AG20443 (cell line): ENCODE measurements at regions not wholly inside any gene's neighbourhood (a gene's known extent, or its start where the extent isn't known, plus 50 kb on each side); places are given as distances from the start of the nearest gene placed in this dataset.
"Not testable (repeated sequence)": the region's sequence is repeated elsewhere in the genome, so short reads cannot be mapped to it uniquely, and the experiment has no call there.

Experiments used
- DNase-seq: peaks from one replicate; pipeline ENCODE4 v3.0.0; 2012; ENCODE audit warnings: low spot score, mixed read lengths

DNA sequence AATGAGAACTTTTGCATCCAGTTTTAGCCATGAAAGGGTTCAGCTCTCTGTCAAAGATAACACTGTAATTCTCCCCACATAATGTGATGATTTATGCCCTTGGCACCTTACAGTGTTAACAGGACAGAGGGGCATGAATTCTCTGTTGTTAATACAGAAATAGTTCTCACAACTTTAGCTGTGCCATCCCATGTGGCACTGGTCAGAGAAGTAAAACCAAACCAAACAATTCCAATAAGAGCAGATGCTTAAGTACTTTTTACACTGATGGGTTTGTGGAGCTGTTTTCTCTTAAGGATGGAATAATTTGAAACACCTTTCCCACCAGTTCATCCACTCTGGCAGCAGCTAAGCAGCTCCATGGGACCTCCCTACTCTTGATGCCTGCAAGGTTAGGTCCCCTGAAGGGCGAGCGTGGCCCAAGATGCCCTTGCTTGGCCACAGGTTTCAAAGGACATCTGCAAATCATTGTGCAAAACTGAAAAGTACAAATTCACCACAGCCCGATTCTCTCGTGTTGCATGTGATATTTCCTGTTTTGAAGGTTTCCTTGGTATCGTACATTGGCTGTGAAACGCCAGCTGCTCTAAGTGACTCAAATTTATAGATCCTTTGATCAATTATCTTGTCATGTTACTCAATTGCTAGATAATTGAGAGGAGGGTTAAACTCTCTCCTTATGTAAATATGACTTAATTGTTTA is 82.5 kb upstream of the CREB5 start:
- DNase-seq: no peak

- no peak for DNase-seq
Observed at GRCh38 chr7:28330384-28331070, 81.8 kb upstream of the CREB5 start.

DNA sequence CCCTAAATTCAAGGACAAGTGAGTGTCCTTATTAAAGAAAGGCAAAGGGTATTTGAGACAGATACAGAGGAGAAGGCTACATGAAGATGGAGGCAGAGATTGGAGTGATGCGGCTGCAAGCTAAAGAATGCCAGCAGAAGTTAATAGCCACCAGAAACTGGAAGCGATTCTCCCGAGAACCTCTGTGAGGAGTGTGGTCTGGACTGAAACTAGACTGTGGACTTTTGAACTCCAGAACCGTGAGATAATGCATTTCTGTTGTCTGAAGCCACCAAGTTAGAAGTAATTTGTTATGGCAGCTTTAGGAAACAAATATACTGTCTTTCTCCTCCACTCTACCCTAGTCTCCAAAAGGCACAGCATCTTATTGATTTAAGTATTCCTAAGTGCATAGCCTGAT is 80.3 kb upstream of the CREB5 start:
- DNase-seq: no peak

DNA sequence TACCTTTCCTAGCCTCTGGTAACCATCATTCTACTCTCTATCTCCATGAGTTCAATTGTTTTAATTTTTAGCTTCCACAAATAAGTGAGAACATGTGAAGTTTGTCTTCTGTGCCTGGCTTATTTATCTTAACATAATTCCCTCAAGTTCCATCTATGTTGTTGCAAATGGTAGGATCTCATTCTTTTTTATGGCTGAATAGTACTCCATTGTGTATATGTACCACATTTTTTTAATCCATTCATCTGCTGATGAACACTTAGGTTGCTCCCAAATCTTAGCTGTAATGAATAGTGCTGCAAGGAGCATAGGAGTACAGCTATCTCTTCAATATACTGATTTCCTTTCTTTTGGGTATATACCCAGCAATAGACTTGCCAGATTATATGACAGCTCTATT is 78.8 kb upstream of the CREB5 start:
- not testable (repeated sequence) for DNase-seq

- no peak for DNase-seq
Observed at GRCh38 chr7:28336806-28337205, 75.5 kb upstream of the CREB5 start.

- no peak for DNase-seq
Observed at GRCh38 chr7:28338041-28338440, 74.3 kb upstream of the CREB5 start.

DNA sequence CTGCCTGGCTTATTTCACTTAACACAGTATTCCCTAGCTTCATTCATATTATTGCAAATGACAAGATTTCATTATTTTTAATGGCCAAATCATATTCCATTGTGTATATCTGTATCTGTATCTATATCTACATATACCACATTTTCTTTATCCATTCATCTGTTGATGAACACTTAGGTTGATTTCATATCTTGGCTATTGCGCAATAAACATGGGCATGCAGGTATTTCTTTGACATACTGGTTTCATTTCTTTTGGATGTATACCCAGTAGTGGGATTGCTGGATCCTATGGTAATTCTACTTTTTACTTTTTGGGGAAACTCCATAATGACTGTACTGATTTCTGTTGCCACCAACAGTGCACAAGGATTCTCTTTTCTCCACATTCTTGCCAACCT is 68.9 kb upstream of the CREB5 start:
- no peak for DNase-seq

- no peak for DNase-seq
Observed at GRCh38 chr7:28346256-28346655, 66.1 kb upstream of the CREB5 start.

DNA sequence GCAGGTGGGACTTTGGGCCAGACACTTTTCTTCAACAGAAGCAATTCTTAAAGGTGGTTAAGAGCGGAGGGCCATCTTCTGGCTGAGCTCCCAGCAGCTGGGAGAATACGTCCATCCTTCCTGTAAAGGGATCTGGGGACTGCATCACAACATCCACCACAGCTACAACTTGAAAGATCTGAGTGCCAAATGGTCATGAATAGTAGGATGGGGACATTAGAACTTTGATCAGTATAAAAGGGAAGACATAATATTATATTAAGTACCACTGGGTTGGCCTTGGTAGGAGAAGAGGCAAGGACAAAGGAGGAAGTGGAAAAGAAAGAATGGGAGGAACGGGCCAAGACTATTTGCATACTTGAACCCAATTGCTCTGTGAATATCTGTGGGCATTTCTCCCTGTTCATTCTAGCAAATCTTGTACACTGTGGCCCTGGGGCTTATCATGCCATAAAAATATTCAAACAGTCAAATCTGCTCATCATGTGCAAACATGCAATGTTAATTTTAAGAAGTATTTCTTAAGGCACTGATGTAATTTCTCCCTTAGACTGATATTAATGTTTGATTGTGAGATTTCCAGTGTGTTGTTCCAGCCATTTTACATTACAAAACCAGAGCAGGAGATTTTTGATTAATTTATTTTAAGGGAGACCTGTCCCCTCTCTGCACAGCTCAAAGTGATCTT is 65.5 kb upstream of the CREB5 start:
- peak; percentile 11 for DNase-seq

DNA sequence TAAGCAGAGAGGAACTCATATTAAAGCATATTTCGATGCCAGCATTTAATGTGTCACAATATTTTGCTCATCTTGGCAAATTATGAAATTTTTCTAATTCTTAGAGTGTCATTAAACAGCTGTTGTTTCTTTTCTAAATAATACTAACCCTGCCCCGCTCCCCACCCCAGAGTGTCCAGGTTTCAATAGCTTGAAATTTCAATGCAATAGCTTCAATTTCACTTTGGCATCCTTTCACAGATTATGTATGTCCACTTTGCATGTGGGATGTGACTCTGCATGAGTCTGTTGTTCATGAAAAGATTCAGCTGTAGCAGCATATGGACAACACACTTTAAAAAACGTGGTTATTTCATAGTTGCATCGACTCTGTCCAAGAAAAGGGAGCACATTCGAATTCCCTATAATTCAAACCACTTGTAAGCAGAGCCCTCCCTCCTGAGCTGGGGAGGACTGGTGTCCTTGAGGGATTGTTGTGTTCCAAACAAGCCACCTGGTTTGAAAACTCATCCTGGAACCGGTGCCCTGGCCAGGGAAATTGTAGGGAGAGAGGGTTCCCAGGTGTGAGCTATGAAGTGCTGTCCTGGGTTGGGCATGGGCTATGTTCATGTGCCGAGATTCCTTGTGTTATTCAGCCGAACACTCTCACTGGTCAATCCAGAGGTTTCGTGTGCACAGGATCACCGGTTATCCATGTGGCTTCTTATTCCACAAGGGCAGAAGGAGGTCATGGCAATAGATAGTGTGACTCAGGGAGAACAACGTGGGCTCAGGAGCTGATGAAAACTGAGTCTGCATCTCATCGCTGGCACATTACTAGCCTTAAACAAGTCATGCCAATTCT is 64.6 kb upstream of the CREB5 start:
- peak; percentile 59 for DNase-seq

DNA sequence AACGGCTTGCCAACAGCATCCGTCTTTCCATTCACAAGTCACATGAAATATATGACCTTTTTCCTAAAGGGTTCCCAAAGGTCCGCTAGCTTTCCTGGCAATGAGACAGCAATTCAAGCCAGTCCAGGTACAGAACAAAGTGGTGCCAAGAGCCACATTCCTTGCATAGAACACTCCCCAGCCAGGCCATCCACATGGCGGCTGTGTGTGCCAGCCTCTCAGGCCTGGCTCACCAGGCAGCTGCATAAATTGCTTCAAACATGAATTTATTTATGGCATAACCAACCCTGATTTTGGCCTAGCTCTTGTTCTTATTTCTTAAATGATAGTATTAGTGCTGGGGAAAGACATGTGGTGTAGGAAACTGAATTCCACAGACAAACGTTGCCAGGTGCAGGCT is 63.7 kb upstream of the CREB5 start:
- DNase-seq: no peak

GRCh38 chr7:28349637-28350036 is 62.7 kb upstream of the CREB5 start:
- DNase-seq: no peak

- DNase-seq: no peak
Observed at GRCh38 chr7:28350662-28351061, 61.7 kb upstream of the CREB5 start.

GRCh38 chr7:28351450-28351849 is 60.9 kb upstream of the CREB5 start:
- DNase-seq: no peak

GRCh38 chr7:28354601-28355402 is 57.5 kb upstream of the CREB5 start:
- DNase-seq: peak; percentile 56

- DNase-seq: no peak
Observed at GRCh38 chr7:28355635-28356319, 56.5 kb upstream of the CREB5 start.

DNA sequence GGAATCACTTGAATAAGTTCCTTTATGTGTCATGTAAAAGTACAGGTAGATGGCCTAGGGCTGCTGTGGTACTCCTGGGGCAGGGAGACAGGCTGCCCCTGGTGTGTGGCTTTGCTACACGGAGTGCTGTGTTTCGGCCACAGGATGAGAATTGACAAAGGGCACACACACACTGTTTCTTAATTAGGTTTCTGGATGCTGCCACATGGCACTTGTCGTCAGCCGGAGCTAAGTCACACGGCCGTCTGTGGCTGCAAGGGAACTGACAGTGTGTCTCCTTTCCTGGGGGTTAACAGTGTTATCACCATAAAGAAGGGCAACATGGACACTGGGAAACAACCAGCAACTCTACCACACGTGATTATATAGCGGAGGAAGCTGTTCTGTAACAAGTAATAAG is 55.7 kb upstream of the CREB5 start:
- DNase-seq: no peak

DNA sequence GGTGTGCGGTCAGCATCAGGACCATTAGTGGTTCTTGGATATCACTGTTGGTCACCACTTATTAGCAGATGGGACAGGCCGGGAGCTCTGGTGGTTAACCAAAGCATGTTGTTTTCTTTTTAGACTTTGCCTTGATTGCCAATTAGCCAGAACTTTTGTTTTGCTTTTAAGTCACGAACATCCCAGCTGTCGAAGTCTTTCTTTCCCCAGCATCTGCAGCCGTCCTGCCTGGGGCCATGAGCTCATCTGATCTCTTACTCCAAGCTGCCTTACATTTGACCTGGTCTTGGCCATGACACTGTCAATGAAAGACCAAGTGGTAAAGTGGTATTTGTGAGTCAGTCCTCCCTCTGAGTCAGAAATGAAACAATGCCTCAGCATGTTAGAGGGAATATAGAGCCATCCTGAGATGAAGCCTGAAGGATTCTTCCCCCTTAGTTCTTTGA is 53.9 kb upstream of the CREB5 start:
- DNase-seq: peak; percentile 91

DNA sequence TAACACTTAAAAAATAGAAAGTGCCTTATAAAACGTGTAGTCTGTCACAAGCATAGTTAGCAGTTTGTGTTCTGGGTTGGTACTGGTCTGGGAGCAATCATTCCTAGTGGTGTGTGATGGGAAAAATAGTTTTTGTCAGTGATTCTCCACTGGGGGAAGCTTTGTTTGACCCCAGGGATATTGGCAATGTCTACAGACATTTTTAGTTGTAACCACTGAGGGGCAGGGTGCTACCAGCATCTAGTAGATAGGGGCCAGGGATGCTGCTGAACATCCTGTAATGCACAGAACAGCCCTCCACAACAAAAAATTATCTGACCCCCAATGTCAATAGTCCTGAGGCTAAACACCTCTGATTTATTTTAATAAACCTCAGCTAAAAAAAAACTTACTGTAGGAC is 51.6 kb upstream of the CREB5 start:
- no peak for DNase-seq

DNA sequence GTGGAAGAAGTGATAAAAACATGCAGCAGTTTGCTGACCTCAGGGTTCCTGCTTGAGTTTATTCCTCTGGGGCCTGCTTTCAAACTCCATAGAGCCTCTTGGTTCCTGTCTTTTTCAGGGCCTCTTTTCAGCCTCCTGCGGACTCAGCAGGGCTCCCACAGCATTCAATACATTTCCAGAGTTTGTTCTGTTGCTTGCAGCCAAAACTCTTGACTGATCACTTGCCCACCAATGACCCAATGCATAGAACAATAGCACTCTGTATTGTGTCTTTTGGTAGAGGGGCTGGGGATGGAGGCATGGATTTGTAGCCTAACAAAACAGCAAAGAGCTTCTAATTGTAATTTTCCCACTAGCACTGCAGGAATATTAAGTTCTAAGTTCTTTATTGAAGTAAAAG is 50.8 kb upstream of the CREB5 start:
- no peak for DNase-seq

- DNase-seq: no peak
Observed at GRCh38 chr7:28362182-28362581, 50.1 kb upstream of the CREB5 start.
